ENCODE measurements at regions not wholly inside any gene's neighbourhood (a gene's known extent, or its start where the extent isn't known, plus 50 kb on each side); places are given as distances from the start of the nearest gene placed in this dataset.
A peak's percentile ranks its signal among the peaks of the same experiment; 100 is the strongest.

DNA sequence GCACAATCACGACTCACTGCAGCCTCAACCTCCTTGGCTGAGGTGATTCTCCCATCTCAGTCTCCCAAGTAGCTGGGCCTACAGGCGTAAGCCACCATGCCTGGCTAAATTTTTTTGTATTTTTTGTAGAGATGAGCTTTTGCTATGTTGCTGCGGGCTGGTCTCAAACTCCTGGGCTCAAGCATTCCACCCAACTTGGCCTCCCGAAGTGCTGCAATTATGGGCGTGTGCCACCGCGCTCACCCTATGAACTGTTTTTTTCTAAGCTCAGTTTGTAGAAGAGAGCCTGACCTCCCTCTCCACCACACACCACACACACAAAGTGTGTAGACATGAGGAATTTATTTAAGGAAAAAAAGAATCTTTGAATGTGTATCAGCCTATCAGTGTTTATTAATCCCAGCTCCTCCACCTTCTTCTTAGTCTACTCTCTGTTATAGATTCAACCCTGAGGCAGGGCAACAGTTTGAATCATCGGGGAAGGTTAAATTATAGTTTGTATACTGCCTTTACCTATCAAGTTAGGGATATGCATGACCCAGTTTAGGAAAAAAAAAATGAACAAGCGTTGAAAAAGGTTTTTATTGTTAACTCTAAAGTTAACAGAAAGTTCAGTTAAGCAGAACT lies 74.1 kb downstream of the PLEKHG1 start:
- Mint-ChIP-seq H3K4me3 (no peak overlapping the region), H3K4me1 (peaks cover 16% of the 10 kb centered on the region), H3K36me3 (ENCODE audit: low read depth) (no peaks in the 10 kb centered on the region), H3K27me3 (ENCODE audit: low read depth) (no peaks in the 10 kb centered on the region), H3K9me3 (peaks cover 3% of the 10 kb centered on the region), H3K27ac (ENCODE audit: unreplicated experiment) (peak overlapping the region; percentile 4)
- TF ChIP-seq, protein P1, sequence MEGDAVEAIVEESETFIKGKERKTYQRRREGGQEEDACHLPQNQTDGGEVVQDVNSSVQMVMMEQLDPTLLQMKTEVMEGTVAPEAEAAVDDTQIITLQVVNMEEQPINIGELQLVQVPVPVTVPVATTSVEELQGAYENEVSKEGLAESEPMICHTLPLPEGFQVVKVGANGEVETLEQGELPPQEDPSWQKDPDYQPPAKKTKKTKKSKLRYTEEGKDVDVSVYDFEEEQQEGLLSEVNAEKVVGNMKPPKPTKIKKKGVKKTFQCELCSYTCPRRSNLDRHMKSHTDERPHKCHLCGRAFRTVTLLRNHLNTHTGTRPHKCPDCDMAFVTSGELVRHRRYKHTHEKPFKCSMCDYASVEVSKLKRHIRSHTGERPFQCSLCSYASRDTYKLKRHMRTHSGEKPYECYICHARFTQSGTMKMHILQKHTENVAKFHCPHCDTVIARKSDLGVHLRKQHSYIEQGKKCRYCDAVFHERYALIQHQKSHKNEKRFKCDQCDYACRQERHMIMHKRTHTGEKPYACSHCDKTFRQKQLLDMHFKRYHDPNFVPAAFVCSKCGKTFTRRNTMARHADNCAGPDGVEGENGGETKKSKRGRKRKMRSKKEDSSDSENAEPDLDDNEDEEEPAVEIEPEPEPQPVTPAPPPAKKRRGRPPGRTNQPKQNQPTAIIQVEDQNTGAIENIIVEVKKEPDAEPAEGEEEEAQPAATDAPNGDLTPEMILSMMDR (conservative IDR thresholded peaks at IDR 0.05), result no peak
- DNase-seq (ENCODE audit: low read depth, low spot score), result no peak

DNA sequence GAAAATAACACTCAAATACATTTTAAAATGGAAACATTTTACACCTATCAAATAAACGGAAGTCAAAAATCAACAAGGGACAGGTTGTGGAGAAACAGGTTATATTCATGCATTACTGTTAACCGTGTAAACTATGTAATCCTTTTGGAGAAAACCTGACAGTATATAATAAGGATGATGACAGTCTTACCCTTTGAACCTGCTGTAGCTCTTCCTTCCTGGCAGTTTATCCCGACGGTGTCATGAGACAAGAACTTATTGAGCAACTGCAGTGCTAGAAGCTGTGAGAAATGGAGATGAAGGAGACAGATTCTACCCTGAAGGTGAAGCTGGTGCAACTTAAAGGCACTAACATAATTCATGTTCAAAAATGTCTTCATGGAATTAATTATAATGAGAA lies 76.7 kb downstream of the PLEKHG1 start:
- peaks cover 11% of the 10 kb centered on the region for H3K4me1 Mint-ChIP-seq
- H3K27me3 Mint-ChIP-seq (ENCODE audit: low read depth), result no peaks in the 10 kb centered on the region
- no peaks in the 10 kb centered on the region for H3K9me3 Mint-ChIP-seq
- DNase-seq (ENCODE audit: low read depth, low spot score), result no peak
- TF ChIP-seq, protein P1 (conservative IDR thresholded peaks at IDR 0.05), result no peak
- H3K36me3 Mint-ChIP-seq (ENCODE audit: low read depth), result no peaks in the 10 kb centered on the region
- no peak overlapping the region for H3K27ac Mint-ChIP-seq (ENCODE audit: unreplicated experiment)
- H3K4me3 Mint-ChIP-seq, result no peak overlapping the region

DNA sequence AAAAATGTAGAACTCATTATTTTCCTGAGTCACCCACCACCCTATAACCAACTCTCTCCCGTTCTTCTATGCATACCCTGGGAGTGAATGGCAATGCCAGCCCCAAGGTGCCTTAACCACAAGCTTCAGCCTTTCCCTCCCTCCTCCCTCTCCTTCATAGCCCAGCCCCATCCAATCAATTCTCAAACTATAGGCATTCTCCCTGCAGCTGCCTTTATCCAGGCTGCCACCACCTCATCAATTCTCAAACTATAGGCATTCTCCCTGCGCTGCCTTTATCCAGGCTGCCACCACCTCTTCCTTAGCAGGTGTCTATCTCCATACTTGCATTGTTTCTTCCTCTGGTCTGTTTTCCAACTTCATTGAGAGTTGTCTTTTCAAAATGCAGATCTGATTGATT lies 77.1 kb downstream of the PLEKHG1 start:
- H3K4me3 Mint-ChIP-seq, result no peak overlapping the region
- TF ChIP-seq, protein P1 (conservative IDR thresholded peaks at IDR 0.05), result no peak
- H3K36me3 Mint-ChIP-seq (ENCODE audit: low read depth), result no peaks in the 10 kb centered on the region
- DNase-seq (ENCODE audit: low read depth, low spot score), result no peak
- H3K27me3 Mint-ChIP-seq (ENCODE audit: low read depth), result no peaks in the 10 kb centered on the region
- no peak overlapping the region for H3K27ac Mint-ChIP-seq (ENCODE audit: unreplicated experiment)
- H3K9me3 Mint-ChIP-seq, result no peaks in the 10 kb centered on the region
- peaks cover 11% of the 10 kb centered on the region for H3K4me1 Mint-ChIP-seq

DNA sequence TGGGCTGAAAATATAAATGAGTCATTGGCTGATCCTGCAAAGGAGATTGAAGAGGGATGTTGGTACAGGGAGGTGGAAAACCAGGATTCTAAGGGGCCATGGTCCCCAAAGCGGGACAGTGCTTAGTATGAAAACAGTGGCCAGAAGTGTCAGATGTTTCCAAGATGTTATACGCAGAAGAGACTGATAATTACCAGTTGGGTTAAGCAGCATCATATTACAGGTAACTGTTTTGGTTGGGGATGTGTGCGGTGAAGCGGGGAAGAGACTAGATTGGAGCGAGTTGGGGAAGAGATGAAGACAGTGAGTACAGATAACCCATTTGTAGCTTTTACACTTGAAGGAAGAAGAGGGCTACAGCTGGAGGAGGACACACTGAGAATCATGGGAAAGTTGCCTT lies 80.8 kb downstream of the PLEKHG1 start:
- DNase-seq (ENCODE audit: low read depth, low spot score), result no peak
- no peak overlapping the region for H3K4me3 Mint-ChIP-seq
- peaks cover 6% of the 10 kb centered on the region for H3K4me1 Mint-ChIP-seq
- no peaks in the 10 kb centered on the region for H3K27me3 Mint-ChIP-seq (ENCODE audit: low read depth)
- H3K36me3 Mint-ChIP-seq (ENCODE audit: low read depth), result peaks cover 2% of the 10 kb centered on the region
- TF ChIP-seq, protein P1 (conservative IDR thresholded peaks at IDR 0.05), result no peak
- H3K27ac Mint-ChIP-seq (ENCODE audit: unreplicated experiment), result no peak overlapping the region
- H3K9me3 Mint-ChIP-seq, result no peaks in the 10 kb centered on the region

DNA sequence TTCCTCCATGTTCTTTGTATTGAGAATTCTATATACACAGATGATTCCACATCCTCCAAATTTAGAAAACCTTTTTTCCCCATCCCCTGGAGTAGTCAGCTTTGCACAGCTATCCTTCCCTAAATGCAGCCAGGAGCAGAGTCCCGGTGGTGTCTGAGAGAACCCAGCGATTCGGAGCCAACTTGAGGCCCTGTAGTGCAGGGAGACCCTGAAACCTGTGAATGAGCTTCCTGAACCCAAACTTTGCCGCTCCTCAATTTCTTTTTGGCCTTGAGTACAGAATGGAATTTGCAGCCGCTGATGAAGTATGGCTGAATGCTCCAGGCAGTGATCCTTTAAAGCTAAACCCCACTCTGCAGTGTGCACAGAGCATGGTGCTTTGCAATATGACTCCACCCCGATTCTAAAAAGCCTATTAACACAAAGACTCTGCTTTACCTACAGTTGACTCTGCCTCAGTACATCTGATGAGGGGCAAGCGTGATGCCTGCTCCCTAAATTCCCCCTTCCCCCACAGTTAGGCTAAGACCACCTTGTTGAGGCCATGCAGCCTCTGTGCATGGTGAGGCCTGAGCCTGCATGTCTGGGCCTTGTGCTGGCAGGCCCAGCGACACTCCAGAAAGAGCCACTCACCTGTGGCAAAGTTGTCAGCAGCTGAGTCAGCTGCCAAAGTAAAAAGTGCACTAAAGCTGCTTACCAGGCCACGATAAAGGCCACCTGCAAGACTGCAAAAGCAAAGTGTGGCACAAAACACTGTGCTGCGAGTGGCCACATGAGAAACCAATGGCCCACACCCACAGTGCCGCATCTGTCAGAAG lies 82.1 kb downstream of the PLEKHG1 start:
- peaks cover 2% of the 10 kb centered on the region for H3K36me3 Mint-ChIP-seq (ENCODE audit: low read depth)
- H3K4me3 Mint-ChIP-seq, result no peak overlapping the region
- H3K4me1 Mint-ChIP-seq, result peaks cover 6% of the 10 kb centered on the region
- TF ChIP-seq, protein P1 (conservative IDR thresholded peaks at IDR 0.05), result no peak
- no peak for DNase-seq (ENCODE audit: low read depth, low spot score)
- no peak overlapping the region for H3K27ac Mint-ChIP-seq (ENCODE audit: unreplicated experiment)
- H3K9me3 Mint-ChIP-seq, result no peaks in the 10 kb centered on the region
- no peaks in the 10 kb centered on the region for H3K27me3 Mint-ChIP-seq (ENCODE audit: low read depth)

All from neural crest cell (in vitro differentiated cells).